Endodermal cell (in vitro differentiated cells): ENCODE measurements at regions not wholly inside any gene's neighbourhood (a gene's known extent, or its start where the extent isn't known, plus 50 kb on each side); places are given as distances from the start of the nearest gene placed in this dataset.

Experiments
- DNase-seq: peaks from one replicate; pipeline ENCODE4 v3.0.0-alpha.2; 2017
- H3K27ac ChIP-seq: 2 replicates; pipeline ENCODE4 v1.5.1; 2013; ENCODE audit warnings: mild to moderate bottlenecking, low read depth, low read length, moderate library complexity
- H3K27me3 ChIP-seq: 2 replicates; pipeline ENCODE4 v1.6.1; 2013; ENCODE audit warnings: mild to moderate bottlenecking, low read length, moderate library complexity; ENCODE audit not compliant: insufficient read depth, control insufficient read depth, poor library complexity, severe bottlenecking
- H3K36me3 ChIP-seq: 2 replicates; pipeline ENCODE4 v1.7.0; 2013; ENCODE audit warnings: mild to moderate bottlenecking, low read length, moderate library complexity; ENCODE audit not compliant: control insufficient read depth, insufficient read depth
- H3K4me1 ChIP-seq: one replicate; pipeline ENCODE4 v1.7.0; 2013; ENCODE audit warnings: low read length; ENCODE audit not compliant: control insufficient read depth, insufficient read depth
- H3K4me3 ChIP-seq: 2 replicates; pipeline ENCODE4 v1.5.1; 2013; ENCODE audit warnings: mild to moderate bottlenecking, low read length, moderate library complexity
- H3K9ac ChIP-seq: 2 replicates; pipeline ENCODE4 v1.6.1; 2013; ENCODE audit warnings: mild to moderate bottlenecking, low read length, moderate library complexity; ENCODE audit not compliant: poor library complexity, severe bottlenecking; ENCODE audit errors: extremely low read depth
- H3K9me3 ChIP-seq: 2 replicates; pipeline ENCODE4 v1.6.1; 2013; ENCODE audit warnings: mild to moderate bottlenecking, low read length, moderate library complexity; ENCODE audit not compliant: control insufficient read depth
- H3K27ac Mint-ChIP-seq: 2 replicates; pipeline ENCODE4 v1.8.0; 2020; ENCODE audit warnings: mixed read lengths
- H3K27me3 Mint-ChIP-seq: 2 replicates; pipeline ENCODE4 v1.8.0; 2021; ENCODE audit warnings: mild to moderate bottlenecking, mixed read lengths; ENCODE audit not compliant: insufficient read depth
- H3K36me3 Mint-ChIP-seq: 2 replicates; pipeline ENCODE4 v1.8.0; 2020; ENCODE audit warnings: low read depth, mixed read lengths
- H3K4me1 Mint-ChIP-seq: 2 replicates; pipeline ENCODE4 v1.8.0; 2020; ENCODE audit warnings: mixed read lengths
- H3K4me3 Mint-ChIP-seq: 2 replicates; pipeline ENCODE4 v1.8.0; 2020; ENCODE audit warnings: mild to moderate bottlenecking, moderate library complexity, mixed read lengths
- H3K9me3 Mint-ChIP-seq: 2 replicates; pipeline ENCODE4 v1.8.0; 2020; ENCODE audit warnings: mild to moderate bottlenecking, mixed read lengths
- CTCF ChIP-seq: fragments of 200-600 bp; sonication (generic); conservative IDR thresholded peaks from 2 replicates; pipeline ENCODE4 v1.5.0; 2021; ENCODE audit warnings: antibody characterized with exemption, mild to moderate bottlenecking
- WGBS, 2 experiments: methylation state at CpG; one replicate each; pipeline versions ENCODE4 v1.1.5 to v1.1.7; 2013; ENCODE audit warnings: missing lambda C conversion rate in 2 of 2, mixed read lengths in 1 of 2; ENCODE audit not compliant: insufficient coverage in 1 of 2, insufficient read length in 1 of 2; 5-methylcytosine and 5-hydroxymethylcytosine counted together

DNA sequence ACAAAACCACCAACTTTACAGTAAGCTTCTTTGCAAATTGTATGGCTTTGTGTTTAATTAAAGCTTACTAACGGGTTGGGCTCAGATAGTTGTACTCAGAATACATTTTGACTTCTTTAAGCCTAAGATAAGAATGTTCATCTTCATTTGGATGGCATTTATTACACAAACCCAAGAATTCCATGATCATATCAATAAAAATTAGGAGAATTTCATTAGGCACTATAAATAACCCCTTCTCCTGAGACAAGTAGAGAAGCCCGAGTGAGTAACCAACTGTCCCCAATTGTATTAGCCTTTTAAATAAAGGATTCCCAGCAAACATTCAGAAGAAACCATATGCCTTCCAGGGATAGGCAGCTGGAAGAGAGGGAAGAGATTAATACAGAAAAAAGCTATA lies 504.7 kb downstream of the KCNJ2 start:
- no peak overlapping the region for H3K9ac ChIP-seq
- no peaks in the 10 kb centered on the region for H3K36me3 ChIP-seq
- no peak overlapping the region for H3K4me3 ChIP-seq
- no peaks in the 10 kb centered on the region for H3K27me3 ChIP-seq
- no peaks in the 10 kb centered on the region for H3K9me3 ChIP-seq
- no peaks in the 10 kb centered on the region for H3K4me1 ChIP-seq
- no peaks in the 10 kb centered on the region for H3K9me3 Mint-ChIP-seq
- no peaks in the 10 kb centered on the region for H3K36me3 Mint-ChIP-seq
- no peak overlapping the region for H3K4me3 Mint-ChIP-seq
- TF ChIP-seq CTCF = no peak
- peaks cover 18% of the 10 kb centered on the region for H3K4me1 Mint-ChIP-seq
- H3K27me3 Mint-ChIP-seq = peaks cover 5% of the 10 kb centered on the region
- WGBS, 2 experiments = 84% methylated on average over 2 of the region's 2 CpGs; no CpG with 5 or more reads in 1 of the 2 experiments
- H3K27ac Mint-ChIP-seq = no peak overlapping the region
- no peak overlapping the region for H3K27ac ChIP-seq
- DNase-seq = no peak

GRCh38 chr17:70675070-70675590 lies 505.8 kb downstream of the KCNJ2 start:
- Histone ChIP-seq H3K27me3 (no peaks in the 10 kb centered on the region), H3K9me3 (no peaks in the 10 kb centered on the region), H3K4me3 (no peak overlapping the region), H3K36me3 (no peaks in the 10 kb centered on the region), H3K9ac (no peak overlapping the region), H3K27ac (no peak overlapping the region), H3K4me1 (no peaks in the 10 kb centered on the region)
- TF ChIP-seq CTCF = no peak
- no peaks in the 10 kb centered on the region for H3K36me3 Mint-ChIP-seq
- peaks cover 8% of the 10 kb centered on the region for H3K27me3 Mint-ChIP-seq
- no peak overlapping the region for H3K27ac Mint-ChIP-seq
- H3K9me3 Mint-ChIP-seq = no peaks in the 10 kb centered on the region
- no peak overlapping the region for H3K4me3 Mint-ChIP-seq
- 96% methylated on average over 3 of the region's 5 CpGs; no CpG with 5 or more reads in 1 of the 2 experiments for WGBS, 2 experiments
- no peak for DNase-seq
- peaks cover 18% of the 10 kb centered on the region for H3K4me1 Mint-ChIP-seq

- no peaks in the 10 kb centered on the region for H3K4me1 ChIP-seq
- no peak for TF ChIP-seq CTCF
- H3K36me3 ChIP-seq = no peaks in the 10 kb centered on the region
- H3K4me3 ChIP-seq = no peak overlapping the region
- no peak overlapping the region for H3K9ac ChIP-seq
- Mint-ChIP-seq H3K4me1 (peaks cover 18% of the 10 kb centered on the region), H3K4me3 (no peak overlapping the region), H3K36me3 (no peaks in the 10 kb centered on the region), H3K9me3 (no peaks in the 10 kb centered on the region), H3K27ac (no peak overlapping the region), H3K27me3 (peaks cover 8% of the 10 kb centered on the region)
- no peaks in the 10 kb centered on the region for H3K27me3 ChIP-seq
- 85 to 89% methylated on average over 4 to 9 of the region's 9 CpGs for WGBS, 2 experiments
- no peak overlapping the region for H3K27ac ChIP-seq
- H3K9me3 ChIP-seq = no peaks in the 10 kb centered on the region
- DNase-seq = peak; percentile 75
Measured at GRCh38 chr17:70677783-70678647, 508.7 kb downstream of the KCNJ2 start.
